Fibroblast of lung (primary cell): ENCODE measurements at regions not wholly inside any gene's neighbourhood (a gene's known extent, or its start where the extent isn't known, plus 50 kb on each side); places are given as distances from the start of the nearest gene placed in this dataset.

Source experiments
- DNase-seq, 2 donors: peaks; one replicate each; pipeline versions ENCODE4 v3.0.0 to v3.0.0-alpha.2; 2010; ENCODE audit warnings: low read depth in 2 of 2
- H2AFZ ChIP-seq: 2 replicates; pipeline ENCODE4 v1.5.1; 2012; ENCODE audit warnings: low read length, control low read depth, inconsistent platforms
- H3K27ac ChIP-seq: 2 replicates; pipeline ENCODE4 v1.5.1; 2011; ENCODE audit warnings: low read length, control low read depth; ENCODE audit not compliant: insufficient read depth
- H3K27me3 ChIP-seq: 2 replicates; pipeline ENCODE4 v1.5.1; 2011; ENCODE audit warnings: mild to moderate bottlenecking, low read length; ENCODE audit not compliant: control insufficient read depth, insufficient read depth
- H3K36me3 ChIP-seq: 2 replicates; pipeline ENCODE4 v1.5.1; 2011; ENCODE audit warnings: low read length; ENCODE audit not compliant: control insufficient read depth, insufficient read depth
- H3K4me1 ChIP-seq: 2 replicates; pipeline ENCODE4 v1.5.1; 2011; ENCODE audit warnings: low read length; ENCODE audit not compliant: control insufficient read depth, insufficient read depth; ENCODE audit errors: extremely low read depth
- H3K4me2 ChIP-seq: 2 replicates; pipeline ENCODE4 v1.5.1; 2011; ENCODE audit warnings: low read length, control low read depth; ENCODE audit not compliant: insufficient read depth; ENCODE audit errors: extremely low read depth
- H3K4me3 ChIP-seq, 4 experiments: fragments of 200-600 bp in 1 of 4; sonication (generic) in 1 of 4; replicated peaks in 1 of 4; 2 replicates each; pipeline ENCODE4 v1.5.1; 2011 to 2016; ENCODE audit warnings: low read length in 4 of 4, low read depth in 3 of 4, mild to moderate bottlenecking in 3 of 4, control low read depth in 2 of 4, inconsistent platforms in 1 of 4, mixed read lengths in 1 of 4; ENCODE audit not compliant: insufficient read depth in 1 of 4; ENCODE audit errors: control extremely low read depth in 1 of 4
- H3K79me2 ChIP-seq: 2 replicates; pipeline ENCODE4 v1.5.1; 2012; ENCODE audit warnings: mild to moderate bottlenecking, low read length, inconsistent platforms; ENCODE audit not compliant: control insufficient read depth, insufficient read depth
- H3K9ac ChIP-seq: 2 replicates; pipeline ENCODE4 v1.5.1; 2011; ENCODE audit warnings: mild to moderate bottlenecking, low read length, control low read depth; ENCODE audit not compliant: insufficient read depth
- H3K9me3 ChIP-seq: 2 replicates; pipeline ENCODE4 v1.5.1; 2012; ENCODE audit warnings: low read depth, low read length; ENCODE audit not compliant: control insufficient read depth, insufficient read depth
- H4K20me1 ChIP-seq: 2 replicates; pipeline ENCODE4 v1.5.1; 2011; ENCODE audit warnings: low read length; ENCODE audit not compliant: control insufficient read depth, insufficient read depth; ENCODE audit errors: extremely low read depth
- EZH2 ChIP-seq: IDR thresholded peaks from 2 replicates; pipeline ENCODE4 v1.5.1; 2012; ENCODE audit warnings: low read length, control low read depth, mild to moderate bottlenecking; ENCODE audit errors: missing control alignments
- TF ChIP-seq, protein P1 (sequence below), 2 donors: IDR thresholded peaks in 1 of 2; conservative IDR thresholded peaks in 1 of 2; 1 replicate in 1 of 2; 2 replicates in 1 of 2; pipeline ENCODE4 v1.5.1; 2011 to 2012; ENCODE audit warnings: low read length in 2 of 2, control low read depth in 1 of 2, inconsistent platforms in 1 of 2, low read depth in 1 of 2, mild to moderate bottlenecking in 1 of 2

- Histone ChIP-seq H3K4me1 (no peaks in the 10 kb centered on the region), H3K4me2 (no peak overlapping the region), H3K27me3 (no peaks in the 10 kb centered on the region), H3K79me2 (no peaks in the 10 kb centered on the region), H3K9me3 (no peaks in the 10 kb centered on the region), H4K20me1 (no peaks in the 10 kb centered on the region), H2AFZ (no peak overlapping the region), H3K4me3 (no peak overlapping the region), H3K9ac (no peak overlapping the region), H3K36me3 (no peaks in the 10 kb centered on the region), H3K27ac (no peak overlapping the region)
- no peak for DNase-seq
- no peak for TF ChIP-seq EZH2
- TF ChIP-seq, protein P1, sequence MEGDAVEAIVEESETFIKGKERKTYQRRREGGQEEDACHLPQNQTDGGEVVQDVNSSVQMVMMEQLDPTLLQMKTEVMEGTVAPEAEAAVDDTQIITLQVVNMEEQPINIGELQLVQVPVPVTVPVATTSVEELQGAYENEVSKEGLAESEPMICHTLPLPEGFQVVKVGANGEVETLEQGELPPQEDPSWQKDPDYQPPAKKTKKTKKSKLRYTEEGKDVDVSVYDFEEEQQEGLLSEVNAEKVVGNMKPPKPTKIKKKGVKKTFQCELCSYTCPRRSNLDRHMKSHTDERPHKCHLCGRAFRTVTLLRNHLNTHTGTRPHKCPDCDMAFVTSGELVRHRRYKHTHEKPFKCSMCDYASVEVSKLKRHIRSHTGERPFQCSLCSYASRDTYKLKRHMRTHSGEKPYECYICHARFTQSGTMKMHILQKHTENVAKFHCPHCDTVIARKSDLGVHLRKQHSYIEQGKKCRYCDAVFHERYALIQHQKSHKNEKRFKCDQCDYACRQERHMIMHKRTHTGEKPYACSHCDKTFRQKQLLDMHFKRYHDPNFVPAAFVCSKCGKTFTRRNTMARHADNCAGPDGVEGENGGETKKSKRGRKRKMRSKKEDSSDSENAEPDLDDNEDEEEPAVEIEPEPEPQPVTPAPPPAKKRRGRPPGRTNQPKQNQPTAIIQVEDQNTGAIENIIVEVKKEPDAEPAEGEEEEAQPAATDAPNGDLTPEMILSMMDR (conservative IDR thresholded peaks at IDR 0.05 in 1 of 2, IDR thresholded peaks at IDR 0.05 in 1 of 2; ENCODE audit: low read depth in 1 of 2, low read length in 2 of 2) = no peak
These were observed 151.1 kb upstream of the PPP2R2D start for GRCh38 chr10:131749767-131750142.

- Histone ChIP-seq H3K79me2 (no peaks in the 10 kb centered on the region), H3K9ac (no peak overlapping the region), H2AFZ (no peak overlapping the region), H3K27ac (no peak overlapping the region), H4K20me1 (no peaks in the 10 kb centered on the region), H3K4me2 (no peak overlapping the region), H3K4me3 (no peak overlapping the region), H3K36me3 (no peaks in the 10 kb centered on the region), H3K27me3 (no peaks in the 10 kb centered on the region), H3K4me1 (no peaks in the 10 kb centered on the region), H3K9me3 (no peaks in the 10 kb centered on the region)
- DNase-seq = no peak
- no peak for TF ChIP-seq EZH2
- TF ChIP-seq, protein P1 (conservative IDR thresholded peaks at IDR 0.05 in 1 of 2, IDR thresholded peaks at IDR 0.05 in 1 of 2; ENCODE audit: low read depth in 1 of 2, low read length in 2 of 2) = no peak
These were observed 150.5 kb upstream of the PPP2R2D start for GRCh38 chr10:131750171-131750895.

DNA sequence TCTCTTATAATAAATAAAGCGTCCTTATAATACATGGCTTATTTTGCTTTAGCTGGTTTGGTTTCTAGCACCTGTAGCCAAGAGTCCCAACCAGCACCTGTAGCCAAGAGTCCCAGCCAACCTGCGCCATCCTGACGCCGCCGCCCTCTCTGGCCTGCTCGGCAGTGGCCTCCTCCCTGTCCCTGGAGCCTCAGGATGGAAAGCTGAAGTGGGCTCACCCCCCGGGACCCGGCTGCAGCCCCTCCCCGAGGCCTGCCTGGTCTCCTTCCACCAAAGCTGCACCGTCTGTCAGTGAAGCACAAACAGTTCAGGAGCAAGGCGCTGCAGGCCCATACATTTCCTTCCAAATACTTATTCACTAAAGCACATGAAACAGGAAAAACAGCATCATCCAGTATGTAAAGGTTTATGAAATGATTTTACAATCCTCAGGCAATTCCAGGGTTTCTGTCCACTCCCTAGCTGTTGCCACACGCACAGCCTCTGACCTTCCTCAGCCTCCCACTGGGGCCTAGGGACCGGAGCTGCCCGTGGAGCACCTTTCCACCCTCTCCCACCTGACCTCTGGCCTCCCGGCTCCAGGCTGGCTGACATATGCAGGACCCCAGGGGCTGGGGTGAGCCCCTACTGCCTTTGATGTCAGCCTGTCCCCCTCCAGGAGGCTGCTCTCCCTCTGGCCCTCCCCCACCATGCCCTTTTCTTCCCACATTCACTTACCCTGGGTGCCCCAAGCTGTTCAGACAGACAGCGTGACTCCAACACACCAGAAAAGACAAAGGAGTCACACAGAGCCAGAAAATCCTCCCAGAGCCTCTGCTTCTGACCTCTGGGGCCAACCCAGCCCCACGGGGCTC lies 149.6 kb upstream of the PPP2R2D start:
- Histone ChIP-seq H4K20me1 (no peaks in the 10 kb centered on the region), H3K79me2 (no peaks in the 10 kb centered on the region), H3K27me3 (no peaks in the 10 kb centered on the region), H3K9me3 (no peaks in the 10 kb centered on the region), H3K4me1 (no peaks in the 10 kb centered on the region), H3K9ac (no peak overlapping the region), H3K4me3 (no peak overlapping the region), H3K36me3 (no peaks in the 10 kb centered on the region), H3K27ac (no peak overlapping the region), H2AFZ (no peak overlapping the region), H3K4me2 (no peak overlapping the region)
- DNase-seq = no peak
- TF ChIP-seq EZH2 = no peak
- TF ChIP-seq, protein P1 (conservative IDR thresholded peaks at IDR 0.05 in 1 of 2, IDR thresholded peaks at IDR 0.05 in 1 of 2; ENCODE audit: low read depth in 1 of 2, low read length in 2 of 2) = no peak
